ENCODE measurements at regions not wholly inside any gene's neighbourhood (a gene's known extent, or its start where the extent isn't known, plus 50 kb on each side); places are given as distances from the start of the nearest gene placed in this dataset.
A peak's percentile ranks its signal among the peaks of the same experiment; 100 is the strongest.

DNA sequence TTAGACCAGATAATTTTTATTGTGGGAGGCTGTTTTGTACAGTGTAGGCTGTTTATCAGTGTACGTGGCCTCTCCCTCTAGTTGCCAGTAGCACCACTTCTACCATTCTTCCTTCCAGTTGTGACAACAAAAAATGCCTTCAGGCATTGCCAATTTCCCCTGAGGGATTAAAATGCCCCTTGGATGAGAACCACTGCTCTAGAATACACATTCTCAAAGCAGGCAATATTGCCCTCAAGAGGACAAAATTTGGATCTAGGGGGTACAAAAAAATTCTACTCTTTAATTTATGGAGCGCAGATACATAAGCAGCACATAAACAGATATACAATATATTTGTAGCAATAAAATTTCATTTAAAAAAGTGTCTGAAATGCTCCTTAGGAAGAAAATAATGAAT lies 674.6 kb downstream of the PTPRC start:
- H3K9ac ChIP-seq: no peak overlapping the region
- H3K4me1 Mint-ChIP-seq: peaks cover 24% of the 10 kb centered on the region
- H3K9me3 ChIP-seq (ENCODE audit: low read depth): no peaks in the 10 kb centered on the region
- no peak overlapping the region for H3K4me2 ChIP-seq
- H3K9me3 Mint-ChIP-seq: no peaks in the 10 kb centered on the region
- H3K36me3 ChIP-seq: no peaks in the 10 kb centered on the region
- H3K4me3 Mint-ChIP-seq: no peak overlapping the region
- no peaks in the 10 kb centered on the region for H3K36me3 Mint-ChIP-seq
- H3K27me3 Mint-ChIP-seq (ENCODE audit: insufficient read depth, low read depth): no peaks in the 10 kb centered on the region
- peaks cover 5% of the 10 kb centered on the region for H3K4me1 ChIP-seq
- no peaks in the 10 kb centered on the region for H3K79me2 ChIP-seq (ENCODE audit: low read depth)
- no peak overlapping the region for H3K4me3 ChIP-seq
- no peaks in the 10 kb centered on the region for H4K20me1 ChIP-seq (ENCODE audit: low read depth)
- H3F3A ChIP-seq (ENCODE audit: low read depth): no peaks in the 10 kb centered on the region
- H2AFZ ChIP-seq (replicated peaks): no peak overlapping the region
- no peak for DNase-seq (ENCODE audit: low spot score)
- TF ChIP-seq, protein P1, sequence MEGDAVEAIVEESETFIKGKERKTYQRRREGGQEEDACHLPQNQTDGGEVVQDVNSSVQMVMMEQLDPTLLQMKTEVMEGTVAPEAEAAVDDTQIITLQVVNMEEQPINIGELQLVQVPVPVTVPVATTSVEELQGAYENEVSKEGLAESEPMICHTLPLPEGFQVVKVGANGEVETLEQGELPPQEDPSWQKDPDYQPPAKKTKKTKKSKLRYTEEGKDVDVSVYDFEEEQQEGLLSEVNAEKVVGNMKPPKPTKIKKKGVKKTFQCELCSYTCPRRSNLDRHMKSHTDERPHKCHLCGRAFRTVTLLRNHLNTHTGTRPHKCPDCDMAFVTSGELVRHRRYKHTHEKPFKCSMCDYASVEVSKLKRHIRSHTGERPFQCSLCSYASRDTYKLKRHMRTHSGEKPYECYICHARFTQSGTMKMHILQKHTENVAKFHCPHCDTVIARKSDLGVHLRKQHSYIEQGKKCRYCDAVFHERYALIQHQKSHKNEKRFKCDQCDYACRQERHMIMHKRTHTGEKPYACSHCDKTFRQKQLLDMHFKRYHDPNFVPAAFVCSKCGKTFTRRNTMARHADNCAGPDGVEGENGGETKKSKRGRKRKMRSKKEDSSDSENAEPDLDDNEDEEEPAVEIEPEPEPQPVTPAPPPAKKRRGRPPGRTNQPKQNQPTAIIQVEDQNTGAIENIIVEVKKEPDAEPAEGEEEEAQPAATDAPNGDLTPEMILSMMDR (IDR thresholded peaks at IDR 0.05): no peak
- TF ChIP-seq EZH2phosphoT487 (IDR thresholded peaks at IDR 0.05): no peak
- TF ChIP-seq EZH2 (IDR thresholded peaks at IDR 0.05): no peak
- no peaks in the 10 kb centered on the region for H3K27me3 ChIP-seq
- no peak overlapping the region for H3K27ac Mint-ChIP-seq
- H3K27ac ChIP-seq: no peak overlapping the region

DNA sequence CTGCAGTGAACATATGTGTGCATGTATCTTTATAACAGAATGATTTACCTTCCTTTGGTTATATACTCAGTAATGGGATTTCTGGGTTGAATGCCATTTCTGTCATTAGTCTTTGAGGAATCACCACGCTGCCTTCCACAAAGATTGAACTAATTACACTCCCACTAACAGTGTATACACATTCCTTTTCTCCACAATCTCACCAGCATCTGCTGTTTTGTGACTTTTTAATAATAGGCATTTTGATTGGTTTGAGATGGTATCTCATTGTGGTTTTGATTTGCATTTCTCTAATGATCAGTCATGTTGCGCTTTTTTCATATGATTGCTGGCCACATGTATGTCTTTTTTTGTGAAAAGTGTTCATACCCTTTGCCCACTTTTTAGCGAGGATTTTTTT lies 680.5 kb downstream of the PTPRC start:
- H3K36me3 ChIP-seq: no peaks in the 10 kb centered on the region
- H3K79me2 ChIP-seq (ENCODE audit: low read depth): no peaks in the 10 kb centered on the region
- no peak overlapping the region for H3K4me2 ChIP-seq
- DNase-seq (ENCODE audit: low spot score): no peak
- Mint-ChIP-seq H3K9me3 (no peaks in the 10 kb centered on the region), H3K36me3 (no peaks in the 10 kb centered on the region), H3K27ac (no peak overlapping the region), H3K4me3 (no peak overlapping the region), H3K27me3 (ENCODE audit: insufficient read depth, low read depth) (no peaks in the 10 kb centered on the region), H3K4me1 (no peaks in the 10 kb centered on the region)
- no peak overlapping the region for H2AFZ ChIP-seq (replicated peaks)
- H3K27ac ChIP-seq: no peak overlapping the region
- H3K9me3 ChIP-seq (ENCODE audit: low read depth): no peaks in the 10 kb centered on the region
- H3K27me3 ChIP-seq: no peaks in the 10 kb centered on the region
- no peak overlapping the region for H3K4me3 ChIP-seq
- no peaks in the 10 kb centered on the region for H4K20me1 ChIP-seq (ENCODE audit: low read depth)
- TF ChIP-seq EZH2phosphoT487 (IDR thresholded peaks at IDR 0.05): no peak
- no peak for TF ChIP-seq EZH2 (IDR thresholded peaks at IDR 0.05)
- TF ChIP-seq, protein P1 (IDR thresholded peaks at IDR 0.05): no peak
- no peak overlapping the region for H3K9ac ChIP-seq
- H3F3A ChIP-seq (ENCODE audit: low read depth): no peaks in the 10 kb centered on the region
- no peaks in the 10 kb centered on the region for H3K4me1 ChIP-seq

DNA sequence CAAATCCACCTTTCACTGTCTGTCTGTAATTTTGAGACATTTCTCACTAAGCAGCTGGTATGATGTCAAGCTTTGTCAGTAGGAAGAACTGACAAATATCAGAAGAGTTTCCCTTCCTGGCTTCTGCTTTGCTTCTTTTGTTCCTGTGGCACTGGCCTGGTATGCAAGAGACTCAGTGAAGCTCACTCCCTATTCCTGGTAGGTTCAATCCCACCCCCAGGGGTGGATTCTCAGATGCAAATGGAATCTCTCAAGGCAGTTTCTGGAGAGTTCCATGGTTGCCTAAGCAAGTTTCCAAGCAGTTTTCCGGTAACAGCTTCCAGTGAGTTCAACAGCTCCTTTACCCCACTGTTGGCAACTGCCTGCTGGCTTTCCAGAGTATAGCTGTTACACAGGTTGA lies 683.4 kb downstream of the PTPRC start:
- Histone ChIP-seq H3K36me3 (no peaks in the 10 kb centered on the region), H3K79me2 (ENCODE audit: low read depth) (no peaks in the 10 kb centered on the region), H3K27me3 (no peaks in the 10 kb centered on the region), H3K9ac (no peak overlapping the region), H3K4me3 (no peak overlapping the region), H2AFZ (replicated peaks) (peak overlapping the region; percentile 27), H4K20me1 (ENCODE audit: low read depth) (no peaks in the 10 kb centered on the region), H3K9me3 (ENCODE audit: low read depth) (no peaks in the 10 kb centered on the region), H3K4me2 (no peak overlapping the region), H3K27ac (no peak overlapping the region), H3F3A (ENCODE audit: low read depth) (no peaks in the 10 kb centered on the region), H3K4me1 (no peaks in the 10 kb centered on the region)
- TF ChIP-seq, protein P1 (IDR thresholded peaks at IDR 0.05): no peak
- TF ChIP-seq EZH2phosphoT487 (IDR thresholded peaks at IDR 0.05): no peak
- TF ChIP-seq EZH2 (IDR thresholded peaks at IDR 0.05): no peak
- no peak overlapping the region for H3K4me3 Mint-ChIP-seq
- DNase-seq (ENCODE audit: low spot score): no peak
- H3K27ac Mint-ChIP-seq: no peak overlapping the region
- no peaks in the 10 kb centered on the region for H3K4me1 Mint-ChIP-seq
- H3K36me3 Mint-ChIP-seq: no peaks in the 10 kb centered on the region
- H3K9me3 Mint-ChIP-seq: peaks cover 6% of the 10 kb centered on the region
- H3K27me3 Mint-ChIP-seq (ENCODE audit: insufficient read depth, low read depth): no peaks in the 10 kb centered on the region

DNA sequence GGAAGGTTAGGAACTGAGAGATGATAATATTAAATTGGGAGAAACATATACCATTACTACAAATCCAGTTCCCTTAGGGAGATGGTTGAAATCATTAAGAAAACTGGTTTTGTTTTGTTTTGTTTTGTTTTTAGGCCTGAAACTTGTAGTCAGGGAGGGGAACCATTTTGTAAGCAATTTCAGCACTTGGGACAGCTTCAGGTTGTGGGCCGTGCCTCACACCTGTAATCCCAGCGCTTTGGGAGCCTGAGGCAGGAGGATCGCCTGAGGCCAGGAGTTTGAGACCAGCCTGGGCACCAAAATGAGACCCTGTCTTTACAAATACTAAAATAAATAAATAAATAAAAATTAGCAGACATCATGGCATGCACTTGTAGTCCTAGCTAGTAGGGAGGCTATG lies 694.3 kb upstream of the NR5A2 start:
- Histone ChIP-seq H4K20me1 (ENCODE audit: low read depth) (no peaks in the 10 kb centered on the region), H3K9ac (no peak overlapping the region), H3K27me3 (no peaks in the 10 kb centered on the region), H3K4me1 (no peaks in the 10 kb centered on the region), H3K79me2 (ENCODE audit: low read depth) (no peaks in the 10 kb centered on the region), H3K9me3 (ENCODE audit: low read depth) (no peaks in the 10 kb centered on the region), H3K4me3 (no peak overlapping the region), H3K36me3 (no peaks in the 10 kb centered on the region), H3K27ac (no peak overlapping the region), H3K4me2 (no peak overlapping the region), H2AFZ (replicated peaks) (no peak overlapping the region), H3F3A (ENCODE audit: low read depth) (no peaks in the 10 kb centered on the region)
- Mint-ChIP-seq H3K9me3 (no peaks in the 10 kb centered on the region), H3K36me3 (no peaks in the 10 kb centered on the region), H3K4me3 (no peak overlapping the region), H3K27ac (no peak overlapping the region), H3K4me1 (no peaks in the 10 kb centered on the region), H3K27me3 (ENCODE audit: insufficient read depth, low read depth) (no peaks in the 10 kb centered on the region)
- TF ChIP-seq EZH2phosphoT487 (IDR thresholded peaks at IDR 0.05): no peak
- TF ChIP-seq EZH2 (IDR thresholded peaks at IDR 0.05): no peak
- no peak for DNase-seq (ENCODE audit: low spot score)

Measured in neural progenitor cell (in vitro differentiated cells).